ENCODE measurements at regions not wholly inside any gene's neighbourhood (a gene's known extent, or its start where the extent isn't known, plus 50 kb on each side); places are given as distances from the start of the nearest gene placed in this dataset.

DNA sequence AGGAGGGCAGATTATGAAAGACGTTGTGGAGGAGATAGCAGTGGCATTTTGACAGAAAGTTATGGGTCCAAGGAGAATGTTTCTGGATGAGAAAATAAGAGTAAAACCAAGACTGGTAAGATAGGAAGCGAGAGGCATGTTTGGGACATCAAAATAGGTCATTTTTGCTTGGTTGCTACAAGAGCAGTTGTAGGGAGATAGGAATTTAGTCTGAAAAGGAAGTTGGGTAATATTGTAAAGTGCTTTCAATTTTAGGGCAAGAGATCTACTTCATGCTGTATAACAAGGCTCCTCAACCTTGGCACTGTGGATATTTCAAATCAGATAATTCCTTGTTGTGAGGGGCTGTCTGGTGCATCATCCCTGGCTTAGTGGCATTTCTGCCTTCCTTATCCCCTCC, 118.0 kb upstream of the DPH6 start:
- TF ChIP-seq, protein P1, sequence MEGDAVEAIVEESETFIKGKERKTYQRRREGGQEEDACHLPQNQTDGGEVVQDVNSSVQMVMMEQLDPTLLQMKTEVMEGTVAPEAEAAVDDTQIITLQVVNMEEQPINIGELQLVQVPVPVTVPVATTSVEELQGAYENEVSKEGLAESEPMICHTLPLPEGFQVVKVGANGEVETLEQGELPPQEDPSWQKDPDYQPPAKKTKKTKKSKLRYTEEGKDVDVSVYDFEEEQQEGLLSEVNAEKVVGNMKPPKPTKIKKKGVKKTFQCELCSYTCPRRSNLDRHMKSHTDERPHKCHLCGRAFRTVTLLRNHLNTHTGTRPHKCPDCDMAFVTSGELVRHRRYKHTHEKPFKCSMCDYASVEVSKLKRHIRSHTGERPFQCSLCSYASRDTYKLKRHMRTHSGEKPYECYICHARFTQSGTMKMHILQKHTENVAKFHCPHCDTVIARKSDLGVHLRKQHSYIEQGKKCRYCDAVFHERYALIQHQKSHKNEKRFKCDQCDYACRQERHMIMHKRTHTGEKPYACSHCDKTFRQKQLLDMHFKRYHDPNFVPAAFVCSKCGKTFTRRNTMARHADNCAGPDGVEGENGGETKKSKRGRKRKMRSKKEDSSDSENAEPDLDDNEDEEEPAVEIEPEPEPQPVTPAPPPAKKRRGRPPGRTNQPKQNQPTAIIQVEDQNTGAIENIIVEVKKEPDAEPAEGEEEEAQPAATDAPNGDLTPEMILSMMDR (IDR thresholded peaks at IDR 0.05) = no peak
- TF ChIP-seq EP300 (IDR thresholded peaks at IDR 0.05) = no peak
- no peak for TF ChIP-seq POLR2A (IDR thresholded peaks at IDR 0.05)

All from gastroesophageal sphincter (tissue), 3 donors.